H9 (cell line): ENCODE measurements at regions not wholly inside any gene's neighbourhood (a gene's known extent, or its start where the extent isn't known, plus 50 kb on each side); places are given as distances from the start of the nearest gene placed in this dataset.

Source experiments
- DNase-seq: peaks from one replicate; pipeline ENCODE4 v3.0.0-alpha.2; 2017
- H2AFZ ChIP-seq: one replicate; pipeline ENCODE4 v1.6.1; 2013; ENCODE audit warnings: mild to moderate bottlenecking, low read length, control low read depth, moderate library complexity
- H2AK5ac ChIP-seq: 2 replicates; pipeline ENCODE4 v1.6.1; 2013; ENCODE audit warnings: low read length, control low read depth, mixed read lengths; ENCODE audit not compliant: insufficient read length
- H2BK120ac ChIP-seq: one replicate; pipeline ENCODE4 v1.6.1; 2013; ENCODE audit warnings: low read depth, mild to moderate bottlenecking, low read length, control low read depth, inconsistent platforms; ENCODE audit not compliant: poor library complexity, severe bottlenecking
- H2BK12ac ChIP-seq: 2 replicates; pipeline ENCODE4 v1.6.1; 2013; ENCODE audit warnings: low read length, control low read depth, mixed read lengths, low read depth; ENCODE audit not compliant: insufficient read length
- H2BK15ac ChIP-seq: 2 replicates; pipeline ENCODE4 v1.6.1; 2013; ENCODE audit warnings: low read depth, low read length, control low read depth
- H2BK20ac ChIP-seq: one replicate; pipeline ENCODE4 v1.6.1; 2013; ENCODE audit warnings: low read depth, mild to moderate bottlenecking, low read length, control low read depth, inconsistent platforms; ENCODE audit not compliant: poor library complexity, severe bottlenecking
- H2BK5ac ChIP-seq: 2 replicates; pipeline ENCODE4 v1.6.1; 2013; ENCODE audit warnings: low read length, control low read depth, mixed read lengths; ENCODE audit not compliant: insufficient read length
- H3K14ac ChIP-seq: 2 replicates; pipeline ENCODE4 v1.6.1; 2013; ENCODE audit warnings: low read length, control low read depth; ENCODE audit not compliant: insufficient read depth
- H3K18ac ChIP-seq: 2 replicates; pipeline ENCODE4 v1.6.1; 2013; ENCODE audit warnings: low read depth, mild to moderate bottlenecking, mixed read lengths, low read length, control low read depth; ENCODE audit not compliant: insufficient read length
- H3K23ac ChIP-seq: 2 replicates; pipeline ENCODE4 v1.6.1; 2013; ENCODE audit warnings: low read length, control low read depth, mixed read lengths, low read depth; ENCODE audit not compliant: insufficient read length
- H3K23me2 ChIP-seq: 2 replicates; pipeline ENCODE4 v1.6.1; 2013; ENCODE audit warnings: low read depth, mild to moderate bottlenecking, mixed read lengths, low read length, control low read depth; ENCODE audit not compliant: insufficient read length, poor library complexity, severe bottlenecking
- H3K27ac ChIP-seq: 2 replicates; pipeline ENCODE4 v1.5.1; 2013; ENCODE audit warnings: low read length, control low read depth, mixed read lengths, low read depth; ENCODE audit not compliant: insufficient read length
- H3K27me3 ChIP-seq: 2 replicates; pipeline ENCODE4 v1.6.1; 2013; ENCODE audit warnings: low read length, control low read depth, inconsistent platforms; ENCODE audit not compliant: insufficient read depth
- H3K4ac ChIP-seq: 2 replicates; pipeline ENCODE4 v1.6.1; 2013; ENCODE audit warnings: low read depth, mild to moderate bottlenecking, control low read depth, inconsistent platforms, low read length, moderate library complexity
- H3K4me1 ChIP-seq: 2 replicates; pipeline ENCODE4 v1.6.1; 2013; ENCODE audit warnings: low read length, control low read depth, inconsistent platforms; ENCODE audit not compliant: insufficient read depth
- H3K4me2 ChIP-seq: 2 replicates; pipeline ENCODE4 v1.6.1; 2013; ENCODE audit warnings: low read length, control low read depth, mixed read lengths; ENCODE audit not compliant: insufficient read length, insufficient read depth
- H3K56ac ChIP-seq: 2 replicates; pipeline ENCODE4 v1.6.1; 2013; ENCODE audit warnings: low read depth, mild to moderate bottlenecking, mixed read lengths, low read length, control low read depth; ENCODE audit not compliant: insufficient read length
- H3K79me1 ChIP-seq: 2 replicates; pipeline ENCODE4 v1.6.1; 2013; ENCODE audit warnings: low read depth, mild to moderate bottlenecking, moderate library complexity, low read length, control low read depth, inconsistent platforms; ENCODE audit not compliant: insufficient read depth, poor library complexity, severe bottlenecking
- H3K79me2 ChIP-seq: 2 replicates; pipeline ENCODE4 v1.6.1; 2013; ENCODE audit warnings: low read length, control low read depth, inconsistent platforms; ENCODE audit not compliant: insufficient read depth
- H3K9ac ChIP-seq: 2 replicates; pipeline ENCODE4 v1.6.1; 2013; ENCODE audit warnings: low read length, control low read depth, mixed read lengths; ENCODE audit not compliant: insufficient read length; ENCODE audit errors: extremely low read depth
- H3K9me3 ChIP-seq: one replicate; pipeline ENCODE4 v1.6.1; 2013; ENCODE audit warnings: low read depth, low read length, inconsistent platforms; ENCODE audit not compliant: control insufficient read depth
- H3T11ph ChIP-seq: one replicate; pipeline ENCODE4 v1.6.1; 2013; ENCODE audit warnings: mild to moderate bottlenecking, low read length, control low read depth, inconsistent platforms
- H4K20me1 ChIP-seq: one replicate; pipeline ENCODE4 v1.6.1; 2013; ENCODE audit not compliant: control insufficient read depth, insufficient read length, insufficient read depth
- H4K5ac ChIP-seq: 2 replicates; pipeline ENCODE4 v1.6.1; 2013; ENCODE audit warnings: low read depth, mild to moderate bottlenecking, mixed read lengths, low read length, control low read depth; ENCODE audit not compliant: insufficient read length
- H4K8ac ChIP-seq: replicated peaks from 2 replicates; pipeline ENCODE4 v1.6.1; 2013; ENCODE audit warnings: low read length, control low read depth, mixed read lengths, low read depth; ENCODE audit not compliant: insufficient read length
- H4K91ac ChIP-seq: 2 replicates; pipeline ENCODE4 v1.6.1; 2013; ENCODE audit warnings: low read depth, mild to moderate bottlenecking, moderate library complexity, mixed read lengths, low read length, control low read depth; ENCODE audit not compliant: insufficient read length
- H3K27ac Mint-ChIP-seq, 3 experiments: 2 replicates in 2 of 3; 3 replicates in 1 of 3; pipeline ENCODE4 v1.8.0; 2020 to 2021; ENCODE audit warnings: mixed read lengths in 3 of 3, mild to moderate bottlenecking in 1 of 3, moderate library complexity in 1 of 3
- H3K27me3 Mint-ChIP-seq: 2 replicates; pipeline ENCODE4 v1.8.0; 2021; ENCODE audit warnings: low read depth, mild to moderate bottlenecking, moderate library complexity, mixed read lengths
- H3K36me3 Mint-ChIP-seq, 3 experiments: 2 replicates in 2 of 3; 3 replicates in 1 of 3; pipeline ENCODE4 v1.8.0; 2020 to 2021; ENCODE audit warnings: low read depth in 3 of 3, mixed read lengths in 3 of 3; ENCODE audit not compliant: insufficient read depth in 1 of 3
- H3K4me1 Mint-ChIP-seq, 2 experiments: 2 replicates each; pipeline ENCODE4 v1.8.0; 2020; ENCODE audit warnings: mixed read lengths in 2 of 2
- H3K4me3 Mint-ChIP-seq, 2 experiments: 2 replicates in 1 of 2; 3 replicates in 1 of 2; pipeline ENCODE4 v1.8.0; 2020 to 2021; ENCODE audit warnings: mild to moderate bottlenecking in 2 of 2, mixed read lengths in 2 of 2, moderate library complexity in 1 of 2
- H3K9me3 Mint-ChIP-seq, 2 experiments: 2 replicates in 1 of 2; 3 replicates in 1 of 2; pipeline ENCODE4 v1.8.0; 2020; ENCODE audit warnings: mild to moderate bottlenecking in 2 of 2, mixed read lengths in 2 of 2, moderate library complexity in 1 of 2
- CTCF ChIP-seq: fragments of 200-600 bp; sonication (generic); conservative IDR thresholded peaks from 3 replicates; pipeline ENCODE4 v1.8.0; 2021; ENCODE audit warnings: antibody characterized with exemption, mild to moderate bottlenecking
- WGBS: extraction: QIAGEN DNeasy Blood & Tissue Kit; methylation state at CpG from one replicate; pipeline ENCODE4 v1.1.7; 2013; ENCODE audit warnings: missing lambda C conversion rate, low lambda C conversion rate, mixed read lengths; ENCODE audit not compliant: insufficient read length; ENCODE audit errors: extremely low coverage; 5-methylcytosine and 5-hydroxymethylcytosine counted together

GRCh38 chr3:23669541-23670255, 136.1 kb upstream of the UBE2E1 start:
- no peak overlapping the region for H3K4ac ChIP-seq
- no peak overlapping the region for H3K56ac ChIP-seq
- H3K79me1 ChIP-seq, result no peaks in the 10 kb centered on the region
- peaks cover 2% of the 10 kb centered on the region; the same call in 1 of the 2 replicates for H3K4me1 ChIP-seq
- Mint-ChIP-seq H3K27ac (no peak overlapping the region), H3K4me3 (no peak overlapping the region), H3K36me3 (no peaks in the 10 kb centered on the region), H3K9me3 (no peaks in the 10 kb centered on the region), H3K4me1 (peaks cover 8 to 10% of the 10 kb centered on the region in 2 experiments), H3K27me3 (no peaks in the 10 kb centered on the region)
- H2BK15ac ChIP-seq, result no peak overlapping the region; the same call in 1 of the 2 replicates
- no peak overlapping the region for H4K91ac ChIP-seq
- no peaks in the 10 kb centered on the region for H4K20me1 ChIP-seq
- no peak overlapping the region for H4K5ac ChIP-seq
- no CpG with 5 or more reads among the region's 8 CpGs for WGBS
- no peak overlapping the region for H2BK120ac ChIP-seq
- DNase-seq, result no peak
- H3K23me2 ChIP-seq, result peaks cover 3% of the 10 kb centered on the region
- no peak overlapping the region for H4K8ac ChIP-seq
- H3K18ac ChIP-seq, result no peak overlapping the region
- H2AFZ ChIP-seq, result no peak overlapping the region
- H3K79me2 ChIP-seq, result no peaks in the 10 kb centered on the region
- H3T11ph ChIP-seq, result no peak overlapping the region
- H2AK5ac ChIP-seq, result no peak overlapping the region
- no peak overlapping the region for H3K4me2 ChIP-seq
- no peak overlapping the region for H2BK12ac ChIP-seq
- no peak overlapping the region for H3K23ac ChIP-seq
- H2BK20ac ChIP-seq, result no peak overlapping the region
- TF ChIP-seq CTCF, result no peak
- no peak overlapping the region for H2BK5ac ChIP-seq
- H3K9ac ChIP-seq, result no peak overlapping the region
- H3K27ac ChIP-seq, result no peak overlapping the region
- H3K27me3 ChIP-seq, result no peaks in the 10 kb centered on the region
- H3K9me3 ChIP-seq, result no peaks in the 10 kb centered on the region
- no peak overlapping the region for H3K14ac ChIP-seq
